Fibroblast of mammary gland (primary cell): ENCODE measurements at regions not wholly inside any gene's neighbourhood (a gene's known extent, or its start where the extent isn't known, plus 50 kb on each side); places are given as distances from the start of the nearest gene placed in this dataset.

Experiments used
- DNase-seq: peaks from one replicate; pipeline ENCODE4 v3.0.0-alpha.2; 2010; ENCODE audit warnings: low read depth
- H3K4me3 ChIP-seq: 2 replicates; pipeline ENCODE4 v1.5.1; 2011; ENCODE audit warnings: low read depth, mild to moderate bottlenecking, low read length, moderate library complexity; ENCODE audit not compliant: control insufficient read depth
- TF ChIP-seq, protein P1 (sequence below): conservative IDR thresholded peaks from 2 replicates; pipeline ENCODE4 v1.5.1; 2011; ENCODE audit warnings: low read depth, low read length, inconsistent platforms; ENCODE audit not compliant: control insufficient read depth, insufficient read depth

DNA sequence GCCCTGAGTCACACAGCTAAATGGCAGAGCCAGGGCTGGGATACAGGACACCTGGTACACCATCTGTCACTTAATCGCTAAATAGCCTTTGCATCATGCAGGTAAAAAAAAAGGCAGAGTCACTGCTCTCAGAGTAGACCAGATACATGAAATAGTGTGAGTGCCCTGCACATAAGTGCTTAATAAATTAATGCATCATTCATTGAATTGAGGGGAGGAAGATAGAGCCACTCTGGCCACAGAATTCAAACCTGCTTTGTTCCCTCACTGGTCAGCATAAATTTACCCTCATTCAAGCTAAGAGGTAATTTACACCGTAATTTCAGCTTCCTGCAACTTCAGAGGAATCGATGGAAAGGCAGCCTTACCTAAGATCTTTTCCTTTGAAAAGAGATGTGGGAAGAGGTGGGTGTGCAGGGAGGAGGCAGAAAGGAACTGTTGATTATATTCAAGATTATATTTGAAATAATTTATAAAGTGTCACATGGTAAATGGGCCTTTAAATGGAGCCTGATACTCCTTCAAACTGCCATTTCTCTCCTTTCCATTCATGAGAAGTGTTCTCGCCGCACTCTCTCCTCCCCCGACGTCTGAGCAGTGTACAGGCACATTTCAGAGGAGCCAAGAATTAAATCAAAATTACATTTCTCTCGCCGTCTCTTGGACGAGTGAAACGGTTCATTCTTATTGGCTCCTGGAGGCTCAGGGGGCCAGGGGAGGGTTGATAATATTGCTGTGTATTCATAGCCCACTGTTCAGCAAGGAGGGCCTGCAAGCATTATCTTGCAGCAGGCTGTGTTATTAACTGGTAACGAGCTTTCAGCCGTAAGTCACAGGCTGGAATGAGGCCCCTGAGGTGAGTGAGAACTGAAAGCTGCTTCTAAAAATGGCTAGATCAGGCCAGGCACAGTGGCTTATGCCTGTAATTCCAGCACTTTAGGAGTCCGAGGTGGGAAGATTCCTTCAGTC is 52.2 kb upstream of the HMGXB4 start:
- TF ChIP-seq, protein P1, sequence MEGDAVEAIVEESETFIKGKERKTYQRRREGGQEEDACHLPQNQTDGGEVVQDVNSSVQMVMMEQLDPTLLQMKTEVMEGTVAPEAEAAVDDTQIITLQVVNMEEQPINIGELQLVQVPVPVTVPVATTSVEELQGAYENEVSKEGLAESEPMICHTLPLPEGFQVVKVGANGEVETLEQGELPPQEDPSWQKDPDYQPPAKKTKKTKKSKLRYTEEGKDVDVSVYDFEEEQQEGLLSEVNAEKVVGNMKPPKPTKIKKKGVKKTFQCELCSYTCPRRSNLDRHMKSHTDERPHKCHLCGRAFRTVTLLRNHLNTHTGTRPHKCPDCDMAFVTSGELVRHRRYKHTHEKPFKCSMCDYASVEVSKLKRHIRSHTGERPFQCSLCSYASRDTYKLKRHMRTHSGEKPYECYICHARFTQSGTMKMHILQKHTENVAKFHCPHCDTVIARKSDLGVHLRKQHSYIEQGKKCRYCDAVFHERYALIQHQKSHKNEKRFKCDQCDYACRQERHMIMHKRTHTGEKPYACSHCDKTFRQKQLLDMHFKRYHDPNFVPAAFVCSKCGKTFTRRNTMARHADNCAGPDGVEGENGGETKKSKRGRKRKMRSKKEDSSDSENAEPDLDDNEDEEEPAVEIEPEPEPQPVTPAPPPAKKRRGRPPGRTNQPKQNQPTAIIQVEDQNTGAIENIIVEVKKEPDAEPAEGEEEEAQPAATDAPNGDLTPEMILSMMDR, result no peak
- no peak for DNase-seq

GRCh38 chr22:35205961-35206360 is 51.3 kb upstream of the HMGXB4 start:
- H3K4me3 ChIP-seq, result no peak overlapping the region
- TF ChIP-seq, protein P1, result no peak
- peak; percentile 46 for DNase-seq

More for the DNA sequence above, 52.2 kb upstream of the HMGXB4 start:
- no peak overlapping the region for H3K4me3 ChIP-seq

- no peak overlapping the region for H3K4me3 ChIP-seq
- TF ChIP-seq, protein P1, result no peak
- DNase-seq, result no peak
Observed at GRCh38 chr22:35206889-35207288, 50.4 kb upstream of the HMGXB4 start.
